Hepatocyte (in vitro differentiated cells): ENCODE measurements at regions not wholly inside any gene's neighbourhood (a gene's known extent, or its start where the extent isn't known, plus 50 kb on each side); places are given as distances from the start of the nearest gene placed in this dataset.

Source experiments
- DNase-seq: peaks from one replicate; pipeline ENCODE4 v3.0.0-alpha.2; 2016; ENCODE audit warnings: low spot score
- H2AFZ ChIP-seq: fragments of 200-600 bp; sonication (generic); 2 replicates; pipeline ENCODE4 v1.6.0; 2016; ENCODE audit warnings: antibody characterized with exemption, mild to moderate bottlenecking
- H3K27ac ChIP-seq: fragments of 200-600 bp; sonication (generic); 2 replicates; pipeline ENCODE4 v1.5.1; 2016; ENCODE audit warnings: mild to moderate bottlenecking
- H3K27me3 ChIP-seq: fragments of 200-600 bp; sonication (generic); 2 replicates; pipeline ENCODE4 v1.6.1; 2016
- H3K36me3 ChIP-seq: fragments of 200-600 bp; sonication (generic); replicated peaks from 2 replicates; pipeline ENCODE4 v1.5.1; 2016; ENCODE audit warnings: low read depth; ENCODE audit not compliant: insufficient read depth
- H3K4me1 ChIP-seq: fragments of 200-600 bp; sonication (generic); 2 replicates; pipeline ENCODE4 v1.5.1; 2016; ENCODE audit warnings: mild to moderate bottlenecking, moderate library complexity; ENCODE audit not compliant: insufficient read depth
- H3K4me2 ChIP-seq: fragments of 200-600 bp; sonication (generic); 2 replicates; pipeline ENCODE4 v1.6.0; 2016
- H3K4me3 ChIP-seq: fragments of 200-600 bp; sonication (generic); 2 replicates; pipeline ENCODE4 v1.5.1; 2016; ENCODE audit warnings: mild to moderate bottlenecking
- H3K79me2 ChIP-seq: fragments of 200-600 bp; sonication (generic); 2 replicates; pipeline ENCODE4 v1.6.0; 2017; ENCODE audit warnings: mild to moderate bottlenecking
- H3K9me2 ChIP-seq: fragments of 200-600 bp; sonication (generic); replicated peaks from 2 replicates; pipeline ENCODE4 v1.6.0; 2017; ENCODE audit warnings: mild to moderate bottlenecking; ENCODE audit not compliant: insufficient read depth
- H3K9me3 ChIP-seq: fragments of 200-600 bp; sonication (generic); 2 replicates; pipeline ENCODE4 v1.5.1; 2016; ENCODE audit warnings: low read depth, mild to moderate bottlenecking
- H4K20me1 ChIP-seq: fragments of 200-600 bp; sonication (generic); 2 replicates; pipeline ENCODE4 v1.6.0; 2016; ENCODE audit warnings: mild to moderate bottlenecking; ENCODE audit not compliant: insufficient read depth, poor library complexity, severe bottlenecking
- CTCF ChIP-seq: fragments of 200-600 bp; sonication (generic); IDR thresholded peaks from 2 replicates; pipeline ENCODE4 v1.5.1; 2016; ENCODE audit warnings: antibody characterized with exemption, mild to moderate bottlenecking; ENCODE audit not compliant: poor library complexity
- EZH2 ChIP-seq: fragments of 200-600 bp; sonication (generic); IDR thresholded peaks from 2 replicates; pipeline ENCODE4 v1.6.1; 2016; ENCODE audit warnings: antibody characterized with exemption, mild to moderate bottlenecking, borderline replicate concordance
- EZH2phosphoT487 ChIP-seq: fragments of 200-600 bp; sonication (generic); IDR thresholded peaks from one replicate; pipeline ENCODE4 v1.6.1; 2018; ENCODE audit warnings: antibody characterized with exemption, mild to moderate bottlenecking, low read depth, moderate library complexity; ENCODE audit not compliant: unreplicated experiment, severe bottlenecking
- whole genome bisulfite sequencing: methylation state at CpG from one replicate; pipeline ENCODE4 v1.1.6; 2016; ENCODE audit warnings: low lambda C conversion rate; ENCODE audit errors: missing lambda C conversion rate; 5-methylcytosine and 5-hydroxymethylcytosine counted together

- no peak overlapping the region for H2AFZ ChIP-seq
- no peak for TF ChIP-seq CTCF
- TF ChIP-seq EZH2: no peak
- TF ChIP-seq EZH2phosphoT487: no peak
- H3K9me3 ChIP-seq: no peaks in the 10 kb centered on the region
- no peak for DNase-seq
- WGBS: 77% methylated on average over 6 of the region's 6 CpGs
- H3K36me3 ChIP-seq: no peaks in the 10 kb centered on the region
- no peak overlapping the region for H3K4me3 ChIP-seq
- H3K79me2 ChIP-seq: no peaks in the 10 kb centered on the region
- no peaks in the 10 kb centered on the region for H4K20me1 ChIP-seq
- H3K27ac ChIP-seq: no peak overlapping the region
- H3K4me2 ChIP-seq: no peak overlapping the region
- no peaks in the 10 kb centered on the region for H3K27me3 ChIP-seq
- H3K4me1 ChIP-seq: no peaks in the 10 kb centered on the region
- no peaks in the 10 kb centered on the region for H3K9me2 ChIP-seq
Measured at GRCh38 chr4:45172636-45173035, 446.3 kb upstream of the GNPDA2 start.

GRCh38 chr4:45160951-45161350 lies 434.6 kb upstream of the GNPDA2 start:
- Histone ChIP-seq H3K4me3 (no peak overlapping the region), H3K9me2 (no peaks in the 10 kb centered on the region)

GRCh38 chr4:45155081-45155777 lies 428.9 kb upstream of the GNPDA2 start:
- Histone ChIP-seq H3K4me2 (no peak overlapping the region), H3K79me2 (no peaks in the 10 kb centered on the region), H2AFZ (no peak overlapping the region), H3K9me2 (no peaks in the 10 kb centered on the region), H3K4me1 (no peaks in the 10 kb centered on the region), H3K27me3 (no peaks in the 10 kb centered on the region), H3K4me3 (no peak overlapping the region), H3K27ac (no peak overlapping the region), H3K36me3 (no peaks in the 10 kb centered on the region), H4K20me1 (no peaks in the 10 kb centered on the region), H3K9me3 (no peaks in the 10 kb centered on the region)
- 84% methylated on average over 6 of the region's 6 CpGs for WGBS
- no peak for DNase-seq
- TF ChIP-seq CTCF (no peak), EZH2phosphoT487 (no peak), EZH2 (no peak)

More at GRCh38 chr4:45160951-45161350, 434.6 kb upstream of the GNPDA2 start:
- no peak overlapping the region for H3K27ac ChIP-seq
- no peaks in the 10 kb centered on the region for H3K4me1 ChIP-seq
- no peak for DNase-seq
- no peak overlapping the region for H3K4me2 ChIP-seq
- no peaks in the 10 kb centered on the region for H3K27me3 ChIP-seq
- TF ChIP-seq EZH2phosphoT487: no peak
- no peak for TF ChIP-seq CTCF
- TF ChIP-seq EZH2: no peak
- H3K79me2 ChIP-seq: no peaks in the 10 kb centered on the region
- no peaks in the 10 kb centered on the region for H4K20me1 ChIP-seq
- H2AFZ ChIP-seq: no peak overlapping the region
- WGBS: 85% methylated on average over 3 of the region's 3 CpGs
- H3K36me3 ChIP-seq: no peaks in the 10 kb centered on the region
- H3K9me3 ChIP-seq: no peaks in the 10 kb centered on the region

GRCh38 chr4:45147866-45148265 lies 421.5 kb upstream of the GNPDA2 start:
- H3K27ac ChIP-seq: no peak overlapping the region
- no peak overlapping the region for H3K4me2 ChIP-seq
- no peaks in the 10 kb centered on the region for H3K9me3 ChIP-seq
- no peaks in the 10 kb centered on the region for H3K36me3 ChIP-seq
- no peak for DNase-seq
- TF ChIP-seq EZH2phosphoT487: no peak
- no peaks in the 10 kb centered on the region for H3K79me2 ChIP-seq
- H3K9me2 ChIP-seq: no peaks in the 10 kb centered on the region
- no peaks in the 10 kb centered on the region for H3K27me3 ChIP-seq
- H3K4me3 ChIP-seq: no peak overlapping the region
- H4K20me1 ChIP-seq: no peaks in the 10 kb centered on the region
- no peak overlapping the region for H2AFZ ChIP-seq
- 81% methylated on average over 1 of the region's 1 CpG for WGBS
- no peaks in the 10 kb centered on the region for H3K4me1 ChIP-seq
